ENCODE measurements at regions not wholly inside any gene's neighbourhood (a gene's known extent, or its start where the extent isn't known, plus 50 kb on each side); places are given as distances from the start of the nearest gene placed in this dataset.

DNA sequence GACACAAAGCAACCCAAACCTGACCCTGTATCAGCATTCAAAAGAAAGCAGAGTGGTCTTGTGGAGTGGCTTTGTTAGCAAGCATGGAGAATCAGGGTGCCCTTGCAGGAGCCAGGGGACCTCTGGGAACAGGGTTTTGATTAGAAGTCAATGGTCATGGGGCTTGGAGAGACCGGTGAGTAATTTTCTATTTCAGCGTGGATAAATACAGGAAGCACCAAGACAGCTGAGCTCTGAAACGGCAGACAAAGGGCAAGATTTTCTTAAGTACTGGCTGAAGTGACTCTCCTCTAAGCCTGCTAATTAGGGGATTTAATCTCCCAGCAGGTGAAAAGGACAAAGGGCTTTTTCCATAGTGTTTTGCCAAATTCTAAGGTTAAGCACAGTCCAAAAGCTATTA lies 78.0 kb upstream of the GAREM1 start:
- no peak for DNase-seq (ENCODE audit: low spot score)
- Histone ChIP-seq H3K27ac (no peak overlapping the region), H3K4me3 (no peak overlapping the region)
- TF ChIP-seq, protein P1, sequence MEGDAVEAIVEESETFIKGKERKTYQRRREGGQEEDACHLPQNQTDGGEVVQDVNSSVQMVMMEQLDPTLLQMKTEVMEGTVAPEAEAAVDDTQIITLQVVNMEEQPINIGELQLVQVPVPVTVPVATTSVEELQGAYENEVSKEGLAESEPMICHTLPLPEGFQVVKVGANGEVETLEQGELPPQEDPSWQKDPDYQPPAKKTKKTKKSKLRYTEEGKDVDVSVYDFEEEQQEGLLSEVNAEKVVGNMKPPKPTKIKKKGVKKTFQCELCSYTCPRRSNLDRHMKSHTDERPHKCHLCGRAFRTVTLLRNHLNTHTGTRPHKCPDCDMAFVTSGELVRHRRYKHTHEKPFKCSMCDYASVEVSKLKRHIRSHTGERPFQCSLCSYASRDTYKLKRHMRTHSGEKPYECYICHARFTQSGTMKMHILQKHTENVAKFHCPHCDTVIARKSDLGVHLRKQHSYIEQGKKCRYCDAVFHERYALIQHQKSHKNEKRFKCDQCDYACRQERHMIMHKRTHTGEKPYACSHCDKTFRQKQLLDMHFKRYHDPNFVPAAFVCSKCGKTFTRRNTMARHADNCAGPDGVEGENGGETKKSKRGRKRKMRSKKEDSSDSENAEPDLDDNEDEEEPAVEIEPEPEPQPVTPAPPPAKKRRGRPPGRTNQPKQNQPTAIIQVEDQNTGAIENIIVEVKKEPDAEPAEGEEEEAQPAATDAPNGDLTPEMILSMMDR (IDR thresholded peaks at IDR 0.05): no peak

DNA sequence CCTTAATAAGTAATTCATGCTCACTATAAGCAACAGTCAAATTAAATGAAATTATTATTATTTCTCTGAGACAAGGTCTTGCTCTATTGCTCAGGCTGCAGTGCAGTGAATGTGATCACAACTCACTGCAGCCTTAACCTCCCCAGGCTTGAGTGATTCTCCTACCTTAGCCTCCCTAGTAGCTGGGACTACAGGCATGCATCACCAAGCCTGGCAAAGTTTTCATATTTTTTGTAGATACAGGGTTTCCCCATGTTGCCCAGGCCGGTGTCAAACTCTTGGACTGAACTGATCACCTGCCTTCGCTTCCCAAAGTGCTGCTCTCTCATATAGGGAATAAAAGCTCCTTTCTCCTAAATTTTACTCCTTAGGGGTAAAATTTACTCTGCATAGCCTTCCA lies 74.9 kb upstream of the GAREM1 start:
- DNase-seq (ENCODE audit: low spot score): no peak
- TF ChIP-seq, protein P1 (IDR thresholded peaks at IDR 0.05): no peak
- Histone ChIP-seq H3K4me3 (no peak overlapping the region), H3K27ac (no peak overlapping the region)

DNA sequence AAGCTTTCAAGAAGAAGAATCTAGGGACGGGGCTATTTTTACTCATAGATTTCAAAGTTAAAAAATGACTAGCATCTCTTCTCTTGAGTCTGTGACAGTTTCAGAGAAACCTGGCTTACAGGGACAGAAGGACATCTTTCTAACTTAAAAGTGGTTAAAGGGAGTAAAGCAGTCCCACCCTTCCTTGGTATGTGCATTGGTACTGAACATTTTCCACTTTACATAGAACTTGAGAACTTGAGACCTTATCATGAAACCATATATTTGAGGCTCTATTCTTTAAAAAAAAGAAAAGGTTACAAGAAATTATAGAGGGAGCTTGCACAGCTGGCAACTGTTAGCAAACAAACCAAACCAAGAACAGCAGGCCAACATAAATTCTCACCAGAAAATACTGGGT lies 73.4 kb upstream of the GAREM1 start:
- TF ChIP-seq, protein P1 (IDR thresholded peaks at IDR 0.05): no peak
- H3K4me3 ChIP-seq: no peak overlapping the region
- DNase-seq (ENCODE audit: low spot score): no peak
- no peak overlapping the region for H3K27ac ChIP-seq

DNA sequence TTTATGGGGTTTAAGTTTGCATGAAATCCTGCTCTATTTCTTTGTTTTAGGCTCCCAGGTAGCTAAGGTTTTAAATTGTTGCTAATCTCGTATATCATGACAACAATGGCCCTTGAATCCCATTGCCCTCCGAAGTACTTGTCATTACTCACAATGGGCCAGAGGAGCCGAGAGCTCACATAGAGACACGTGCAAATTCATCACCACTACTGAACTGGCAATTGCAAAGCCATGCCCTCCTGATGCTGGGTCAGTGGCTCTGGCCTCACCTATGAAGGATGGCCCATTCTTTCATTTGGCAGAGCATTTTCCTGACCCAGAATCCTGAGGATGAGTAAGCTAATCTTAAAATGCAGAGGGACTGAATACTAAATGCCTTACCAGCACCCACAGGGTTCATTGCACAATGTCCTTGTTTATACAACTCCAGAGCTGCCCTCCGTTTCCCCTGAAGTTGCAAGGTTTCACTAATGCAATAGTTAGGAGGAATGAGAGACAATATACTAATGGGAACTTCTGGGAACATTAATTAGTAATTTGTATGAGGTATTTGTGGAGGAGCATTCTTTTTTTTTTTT lies 71.6 kb upstream of the GAREM1 start:
- no peak overlapping the region for H3K27ac ChIP-seq
- TF ChIP-seq, protein P1 (IDR thresholded peaks at IDR 0.05): no peak
- no peak overlapping the region for H3K4me3 ChIP-seq

DNA sequence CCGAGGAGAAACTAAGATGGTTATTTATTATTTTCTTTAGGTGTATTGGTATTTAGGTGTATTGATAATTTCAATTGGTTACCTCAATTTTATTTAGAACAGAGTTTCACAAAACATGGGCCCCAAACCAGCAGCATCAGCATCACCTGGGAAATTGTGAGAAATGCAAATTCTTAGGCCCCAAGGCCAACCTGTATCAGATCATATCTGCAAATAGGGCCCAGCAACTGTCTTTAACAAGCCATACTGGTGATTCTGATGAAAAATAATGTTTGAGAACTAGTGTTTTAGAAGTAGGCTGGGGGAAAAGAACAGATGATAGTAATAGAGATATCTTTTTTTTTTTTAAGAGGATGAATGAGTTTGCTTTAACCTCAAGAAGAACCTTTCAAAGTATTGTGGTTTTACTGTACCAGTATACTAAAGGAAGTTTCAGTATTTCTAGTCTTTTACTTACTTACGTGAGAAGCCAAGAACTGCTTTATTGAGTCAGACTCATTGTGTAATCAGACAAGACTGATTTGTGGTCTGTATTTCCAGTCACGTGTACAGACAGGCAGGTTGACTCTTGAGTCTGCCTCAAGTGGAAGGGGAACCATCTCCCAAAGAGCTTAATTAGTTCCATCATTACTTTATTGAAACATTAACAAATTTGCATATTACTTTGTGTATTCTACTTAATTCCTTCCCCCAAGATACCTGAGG lies 60.4 kb upstream of the GAREM1 start:
- Histone ChIP-seq H3K4me3 (no peak overlapping the region), H3K27ac (no peak overlapping the region)
- DNase-seq (ENCODE audit: low spot score): no peak
- TF ChIP-seq, protein P1 (IDR thresholded peaks at IDR 0.05): no peak

More for the DNA sequence above, 71.6 kb upstream of the GAREM1 start:
- no peak for DNase-seq (ENCODE audit: low spot score)

DNA sequence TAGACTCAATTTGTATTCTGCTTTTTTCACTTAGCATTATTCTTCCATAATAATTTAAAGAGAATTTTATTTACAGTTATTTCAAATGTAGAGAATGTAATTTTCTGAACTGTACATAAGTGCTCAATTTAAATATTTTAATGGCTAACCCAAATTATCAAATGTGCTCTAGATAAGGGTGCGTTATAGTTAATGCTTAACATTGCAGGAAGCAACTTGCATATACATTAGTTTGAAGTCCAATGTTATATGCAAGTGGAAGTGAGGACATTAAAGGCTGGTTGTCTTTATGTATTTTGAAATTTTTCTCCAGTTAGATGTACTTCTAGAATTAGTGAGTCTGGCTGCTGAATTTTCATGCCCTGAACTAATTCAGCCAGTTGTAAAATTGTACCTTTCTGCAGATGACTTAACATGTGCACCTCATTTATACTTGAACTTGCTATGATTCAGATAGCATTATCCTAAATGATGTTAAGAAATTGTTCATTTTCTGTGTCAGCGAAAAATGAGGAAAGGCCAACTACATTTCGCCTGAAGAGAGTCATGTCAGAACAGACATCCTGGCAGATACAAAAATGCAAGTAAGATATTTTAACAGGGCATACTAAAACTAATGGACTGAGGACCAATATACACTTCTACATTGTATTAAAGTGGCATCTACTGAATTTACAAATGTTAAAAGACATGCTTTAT lies 59.2 kb upstream of the GAREM1 start:
- TF ChIP-seq, protein P1 (IDR thresholded peaks at IDR 0.05): no peak
- DNase-seq (ENCODE audit: low spot score): no peak
- H3K4me3 ChIP-seq: no peak overlapping the region
- H3K27ac ChIP-seq: no peak overlapping the region
